Left kidney (tissue), 1 donor: ENCODE measurements at regions not wholly inside any gene's neighbourhood (a gene's known extent, or its start where the extent isn't known, plus 50 kb on each side); places are given as distances from the start of the nearest gene placed in this dataset.

ENCODE experiments used
- DNase-seq: peaks from one replicate; pipeline ENCODE4 v3.0.0-alpha.2; 2013

- DNase-seq, result no peak
These were observed 343.3 kb upstream of the AKR1E2 start for GRCh38 chr10:4482659-4483058.

DNA sequence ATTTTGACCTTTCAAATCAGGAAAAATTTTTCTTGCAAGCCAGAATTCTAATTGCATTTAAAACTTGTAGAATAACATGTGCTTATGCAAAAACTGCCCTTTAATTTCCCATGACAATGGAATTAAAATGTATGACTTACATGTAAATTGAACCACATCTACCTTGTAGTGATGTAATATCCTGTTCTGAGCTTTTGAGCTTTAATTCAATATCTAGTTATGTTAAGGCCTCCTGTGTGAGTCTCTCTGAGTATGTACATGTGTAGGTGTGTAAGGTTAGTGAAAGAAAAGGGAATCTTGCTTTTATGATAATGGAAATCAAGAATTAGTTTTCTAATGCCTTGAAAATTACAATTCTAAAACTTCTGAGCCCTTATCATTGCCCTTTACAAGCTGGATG lies 344.8 kb upstream of the AKR1E2 start:
- no peak for DNase-seq

DNA sequence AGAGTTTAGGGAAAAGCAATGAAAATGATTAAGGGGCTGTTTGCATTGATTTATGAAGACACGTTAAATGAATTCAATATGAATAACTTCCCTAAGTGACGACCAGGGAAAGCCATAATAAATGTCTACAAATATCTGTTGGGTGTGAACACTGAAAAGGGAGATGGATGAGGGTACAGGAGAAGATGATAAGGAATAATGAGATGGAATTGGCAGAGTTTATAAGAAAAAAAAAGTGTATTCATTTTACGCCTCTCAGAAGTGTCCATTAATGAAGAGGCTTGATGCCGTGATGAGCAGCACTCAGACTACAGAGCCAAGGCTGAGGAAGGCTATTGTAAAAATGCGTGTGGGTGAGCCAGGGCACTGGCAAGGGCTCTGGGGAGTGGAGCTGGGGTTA lies 346.7 kb upstream of the AKR1E2 start:
- DNase-seq, result no peak

- DNase-seq, result no peak
These were observed 348.3 kb upstream of the AKR1E2 start for GRCh38 chr10:4477664-4478063.

DNA sequence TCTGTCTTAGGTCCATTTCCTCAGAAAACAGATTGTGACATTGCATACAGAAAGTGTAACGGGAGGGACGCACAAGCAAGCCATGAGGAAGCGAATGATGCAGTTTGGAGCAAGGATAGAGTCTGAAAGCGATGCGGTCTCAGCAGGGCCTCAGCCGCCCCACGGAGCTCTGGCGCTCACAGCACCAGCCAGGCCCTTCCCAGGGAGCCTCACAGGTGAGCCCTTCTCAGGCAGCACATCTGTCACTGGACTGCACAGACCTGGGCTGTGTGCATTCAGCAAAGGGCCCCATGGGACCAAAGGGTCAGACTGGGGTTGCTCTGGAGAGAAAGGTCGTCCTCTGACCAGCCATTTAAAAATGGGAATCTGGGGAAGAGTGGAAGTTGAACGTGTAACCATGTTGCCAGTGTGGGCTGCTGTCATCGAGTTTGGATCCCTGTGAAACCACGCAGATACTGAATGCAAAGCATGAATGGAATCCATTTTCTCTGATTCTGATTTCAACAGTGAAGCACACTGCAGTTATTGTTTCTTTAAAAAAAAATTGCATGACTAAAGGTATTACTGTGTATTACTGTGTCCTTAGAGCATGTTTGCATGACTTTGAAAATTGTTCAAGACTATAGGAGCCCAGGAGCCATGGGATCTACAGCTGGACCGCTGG lies 350.0 kb upstream of the AKR1E2 start:
- no peak for DNase-seq

DNA sequence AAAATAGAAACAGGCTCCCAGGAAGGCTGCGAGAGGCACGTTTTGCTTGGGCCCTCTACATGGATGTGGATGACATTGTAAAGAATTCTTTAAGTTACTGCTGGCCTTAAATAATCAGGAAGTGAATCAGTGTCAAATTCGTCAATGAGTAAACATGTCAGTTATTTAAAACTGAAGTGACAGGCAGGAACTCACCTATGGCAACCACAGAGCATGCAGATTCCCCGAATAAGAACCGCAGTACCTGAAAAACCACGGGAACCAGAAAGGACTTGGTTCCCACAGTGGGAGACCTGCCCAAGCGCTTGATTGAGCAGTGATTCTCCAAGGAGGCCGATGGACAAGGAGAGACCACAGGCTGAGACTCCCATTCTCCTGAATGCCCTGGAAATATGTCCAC lies 351.2 kb upstream of the AKR1E2 start:
- no peak for DNase-seq

DNA sequence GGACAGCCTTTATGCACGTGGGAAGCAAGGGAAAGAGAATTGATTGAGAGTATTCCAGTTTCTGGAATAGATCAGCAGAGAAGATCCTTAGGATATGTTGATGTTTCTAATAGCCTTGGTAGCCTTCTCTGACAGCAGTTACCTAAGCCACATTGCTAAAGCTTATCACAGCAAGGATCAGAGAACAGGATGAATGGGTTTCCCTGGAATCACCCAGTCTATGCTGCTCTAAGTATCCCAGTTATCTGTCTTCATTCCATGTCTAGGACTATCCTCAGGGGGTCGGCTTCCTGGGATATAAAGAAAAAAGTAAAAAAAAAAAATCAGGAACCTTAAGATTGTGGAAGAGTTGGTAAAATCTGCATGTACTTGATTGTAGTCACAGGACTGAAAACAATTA lies 352.0 kb upstream of the AKR1E2 start:
- no peak for DNase-seq

- no peak for DNase-seq
These were observed 353.7 kb upstream of the AKR1E2 start for GRCh38 chr10:4472190-4472904.

DNA sequence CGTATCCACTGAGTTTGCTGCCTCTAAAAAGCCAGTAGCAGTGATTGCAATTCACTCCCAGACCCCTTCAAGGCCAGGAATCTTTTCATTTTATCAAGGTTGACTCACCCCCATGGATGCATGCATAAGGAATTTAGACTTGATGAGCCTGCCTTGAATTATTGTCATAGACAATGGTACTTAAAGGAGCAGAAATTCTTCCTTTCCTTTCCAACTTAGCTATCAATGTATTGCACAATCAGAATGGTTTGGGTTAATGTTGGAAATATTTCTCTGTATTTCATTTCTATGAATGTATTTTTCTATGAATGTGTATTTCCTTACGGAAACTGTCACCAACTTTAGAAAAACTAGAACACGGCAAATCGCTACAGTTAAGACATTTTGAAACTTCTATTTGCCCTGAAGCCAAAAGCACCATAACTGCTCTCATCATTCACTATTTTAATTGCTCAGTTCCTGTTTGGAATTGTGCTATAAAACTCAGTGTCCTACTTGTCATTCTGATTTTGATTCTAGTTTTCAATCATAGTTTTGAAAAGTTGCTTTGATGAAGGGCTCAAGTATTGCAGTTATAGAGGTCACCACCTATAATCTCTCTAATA lies 355.7 kb upstream of the AKR1E2 start:
- no peak for DNase-seq

DNA sequence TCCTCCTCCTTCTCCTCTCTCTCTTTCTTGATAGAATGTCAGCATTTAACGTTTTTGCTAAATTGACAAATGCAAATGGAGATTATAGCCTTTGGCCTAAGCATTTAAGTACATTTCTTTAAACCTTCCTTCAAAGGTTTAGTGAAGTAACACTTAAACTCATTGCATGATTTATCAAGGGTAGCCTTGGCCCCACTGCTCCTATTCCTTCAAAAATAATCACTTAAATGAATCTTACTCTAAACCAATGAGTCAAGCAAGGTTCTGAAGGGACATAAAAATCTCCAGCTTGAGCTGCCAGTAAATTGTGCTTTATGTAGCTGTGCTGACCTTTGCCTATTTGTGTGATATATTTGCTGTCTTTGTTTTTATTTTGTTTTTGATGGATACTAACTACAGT lies 358.5 kb upstream of the AKR1E2 start:
- DNase-seq, result peak; percentile 36

DNA sequence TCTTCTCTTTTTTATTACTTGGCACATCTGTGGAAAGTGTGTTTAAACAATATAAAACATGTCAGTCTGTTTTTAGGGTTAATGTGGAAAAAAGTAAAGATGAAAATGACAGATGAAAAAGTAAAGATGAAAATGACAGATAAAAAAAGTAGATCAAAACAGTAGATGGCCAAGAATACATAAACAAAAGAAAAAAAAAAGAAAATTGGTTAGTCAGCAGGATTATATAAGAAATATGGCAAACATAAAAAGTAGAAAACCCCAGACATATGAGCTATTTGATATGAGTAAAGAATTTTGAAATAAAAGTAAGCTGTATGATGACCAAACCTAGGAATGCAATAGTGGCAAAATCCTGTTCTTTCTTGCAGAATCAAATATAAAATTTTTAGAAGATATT lies 365.7 kb upstream of the AKR1E2 start:
- DNase-seq, result no peak

DNA sequence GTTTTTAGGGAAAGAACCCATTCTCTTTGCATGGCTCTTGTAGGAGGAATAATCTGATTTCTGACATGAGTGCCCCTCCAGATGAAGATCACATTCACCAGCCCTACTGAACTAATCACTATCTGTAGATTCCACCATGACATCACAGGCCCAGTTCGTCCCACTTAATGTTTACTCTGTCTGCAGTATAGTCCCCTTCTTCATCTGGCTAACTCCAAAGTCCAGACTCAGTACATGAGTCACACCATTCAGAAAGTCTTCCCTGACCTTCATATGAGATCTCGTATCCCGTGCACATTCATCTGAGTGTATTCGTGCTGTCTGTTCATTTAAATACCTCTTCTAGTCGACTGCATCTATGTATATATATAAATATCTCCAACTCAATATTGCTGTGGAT lies 366.5 kb upstream of the AKR1E2 start:
- DNase-seq, result no peak

- DNase-seq, result no peak
These were observed 368.4 kb upstream of the AKR1E2 start for GRCh38 chr10:4457597-4457996.

GRCh38 chr10:4456776-4457175 lies 369.2 kb upstream of the AKR1E2 start:
- DNase-seq, result no peak

GRCh38 chr10:4456279-4456678 lies 369.7 kb upstream of the AKR1E2 start:
- no peak for DNase-seq

DNA sequence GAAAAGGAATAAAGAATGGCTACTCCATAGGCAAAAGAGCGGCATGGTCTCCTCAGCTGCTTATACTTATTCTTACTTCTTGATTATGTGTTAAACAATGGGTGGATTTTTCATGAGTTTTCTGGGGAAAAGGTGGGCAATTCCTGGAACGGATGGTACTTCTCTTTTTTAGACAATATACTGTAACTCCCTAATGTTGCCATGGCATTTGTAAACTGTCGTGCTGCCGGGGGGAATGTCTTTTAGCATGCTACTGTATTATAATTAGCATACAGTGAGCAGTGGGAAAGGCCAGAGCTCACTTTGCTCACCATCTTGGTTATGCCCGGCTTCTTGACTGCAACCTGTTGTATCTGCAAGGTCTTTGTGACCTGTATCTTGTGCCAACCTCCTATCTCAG lies 372.1 kb upstream of the AKR1E2 start:
- DNase-seq, result no peak

- DNase-seq, result no peak
These were observed 372.7 kb upstream of the AKR1E2 start for GRCh38 chr10:4453276-4453675.

GRCh38 chr10:4450981-4451908 lies 374.8 kb upstream of the AKR1E2 start:
- no peak for DNase-seq

DNA sequence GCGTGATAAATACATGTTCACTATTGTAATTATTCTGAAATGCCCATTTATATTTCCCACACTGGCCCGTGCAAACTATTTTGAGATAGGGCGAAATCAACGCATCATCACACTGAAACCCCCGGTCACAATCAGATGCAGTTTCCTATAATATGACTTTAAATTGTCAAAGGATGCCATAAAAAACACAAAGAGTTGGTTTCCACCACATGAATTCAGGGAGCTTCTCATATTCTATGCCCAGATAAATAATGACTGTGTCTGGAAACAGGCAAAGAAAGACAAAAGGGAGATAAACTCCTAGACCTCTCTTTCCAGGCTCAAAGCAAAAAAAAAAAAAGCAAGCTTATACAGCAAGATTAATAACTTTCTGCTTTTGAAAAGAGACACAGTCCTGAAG lies 375.8 kb upstream of the AKR1E2 start:
- no peak for DNase-seq

DNA sequence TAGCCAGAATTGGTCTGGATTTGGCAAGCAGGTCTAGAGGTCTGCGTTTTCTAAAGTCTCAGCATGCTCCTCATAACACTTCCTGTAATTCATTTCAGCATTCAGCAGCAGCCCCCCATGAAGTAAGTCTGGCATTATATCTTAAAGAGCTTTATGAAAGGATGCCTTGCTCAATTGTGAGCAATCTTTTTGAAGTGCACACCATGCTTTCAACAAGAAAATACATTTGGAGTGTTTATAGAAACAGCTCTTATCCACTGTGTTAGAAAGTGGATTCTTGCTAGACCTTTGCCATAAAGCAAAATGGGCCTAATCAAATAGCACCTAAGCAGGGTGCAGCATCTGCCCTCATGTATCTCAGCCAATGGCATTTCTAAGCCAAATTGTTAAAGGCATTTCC lies 378.0 kb upstream of the AKR1E2 start:
- no peak for DNase-seq

GRCh38 chr10:4443419-4443818 lies 382.6 kb upstream of the AKR1E2 start:
- no peak for DNase-seq

GRCh38 chr10:4442296-4442695 lies 383.7 kb upstream of the AKR1E2 start:
- no peak for DNase-seq

DNA sequence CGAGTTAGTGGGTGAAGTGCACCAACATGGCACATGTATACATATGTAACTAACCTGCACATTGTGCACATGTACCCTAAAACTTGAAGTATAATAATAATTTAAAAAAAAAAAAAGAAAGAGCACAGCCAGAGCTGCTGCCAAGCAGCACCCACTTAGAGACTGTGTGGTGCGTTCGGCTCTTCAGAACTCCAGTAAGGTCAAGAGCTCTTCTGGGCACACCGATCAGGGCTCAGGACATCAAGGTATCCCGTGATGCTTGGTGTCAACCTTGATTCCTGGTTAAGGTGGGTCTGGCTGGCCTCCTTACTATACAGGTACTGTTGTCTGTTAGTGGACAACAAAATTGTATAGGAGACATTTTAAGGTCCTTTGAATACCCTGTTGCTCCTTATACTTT lies 385.7 kb upstream of the AKR1E2 start:
- no peak for DNase-seq
